ENCODE measurements at regions not wholly inside any gene's neighbourhood (a gene's known extent, or its start where the extent isn't known, plus 50 kb on each side); places are given as distances from the start of the nearest gene placed in this dataset.
A peak's percentile ranks its signal among the peaks of the same experiment; 100 is the strongest.

DNA sequence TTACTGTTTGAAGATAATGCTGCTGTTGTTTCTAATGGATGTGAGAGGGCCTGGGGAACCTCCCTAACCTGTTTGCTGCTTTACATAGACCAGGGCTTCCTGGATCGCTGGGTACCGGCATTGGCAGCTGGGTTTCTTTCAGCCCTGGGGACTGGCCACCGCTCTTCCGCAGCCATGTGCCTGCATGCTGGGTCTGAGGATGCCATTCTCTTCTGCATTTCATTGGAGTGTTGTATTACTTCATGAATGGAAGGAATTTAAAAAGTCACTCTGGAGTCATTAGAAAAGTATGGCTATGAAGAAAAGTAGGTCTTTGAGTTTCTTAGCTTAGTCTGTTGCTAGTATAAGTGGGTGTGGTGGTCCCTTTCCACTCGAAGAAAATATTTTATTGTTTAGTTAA is 107.3 kb upstream of the MGAT5 start:
- H3K27ac Mint-ChIP-seq, result peak overlapping the region; percentile 66 to 82
- Histone ChIP-seq H3K36me3 (ENCODE audit: control insufficient read depth in 2 of 2, extremely low read depth in 1 of 2, insufficient read depth in 1 of 2, low read length in 1 of 2) (peaks cover 4 to 6% of the 10 kb centered on the region in 2 donors), H3K9me3 (no peaks in the 10 kb centered on the region), H3K27me3 (replicated peaks in 1 of 2; ENCODE audit: control insufficient read depth in 2 of 2, extremely low read depth in 1 of 2, insufficient read depth in 2 of 2, low read length in 1 of 2) (no peaks in the 10 kb centered on the region), H3K4me1 (ENCODE audit: control insufficient read depth in 1 of 2, extremely low read depth in 1 of 2, insufficient read depth in 2 of 2, low read length in 2 of 2) (peaks cover 2 to 33% of the 10 kb centered on the region in 2 experiments), H3K27ac (ENCODE audit: low read length) (no peak overlapping the region), H3K4me3 (ENCODE audit: control insufficient read depth in 1 of 2, extremely low read depth in 1 of 2, low read length in 1 of 2) (no peak overlapping the region)
- H3K4me1 Mint-ChIP-seq, result peaks cover 78 to 81% (median 79%) of the 10 kb centered on the region in 3 donors
- no peaks in the 10 kb centered on the region for H3K27me3 Mint-ChIP-seq
- H3K9me3 Mint-ChIP-seq, result no peaks in the 10 kb centered on the region
- WGBS (ENCODE audit: insufficient coverage), result 90% methylated on average over 2 of the region's 5 CpGs
- CTCF ChIA-PET, result interaction anchor here in 1 of 2 donors (1.0 to 1.2 kb wide), 2 partner anchors 19 to 61 kb away, joined by 3 read pairs; no protein-coding TSS in a partner anchor
- ATAC-seq (replicated peaks in 1 of 4), result no peak
- POLR2A ChIA-PET, result no interaction called here
- DNase-seq, result no peak
- peaks cover 16% of the 10 kb centered on the region for H3K36me3 Mint-ChIP-seq
- H3K4me3 Mint-ChIP-seq, result no peak overlapping the region

DNA sequence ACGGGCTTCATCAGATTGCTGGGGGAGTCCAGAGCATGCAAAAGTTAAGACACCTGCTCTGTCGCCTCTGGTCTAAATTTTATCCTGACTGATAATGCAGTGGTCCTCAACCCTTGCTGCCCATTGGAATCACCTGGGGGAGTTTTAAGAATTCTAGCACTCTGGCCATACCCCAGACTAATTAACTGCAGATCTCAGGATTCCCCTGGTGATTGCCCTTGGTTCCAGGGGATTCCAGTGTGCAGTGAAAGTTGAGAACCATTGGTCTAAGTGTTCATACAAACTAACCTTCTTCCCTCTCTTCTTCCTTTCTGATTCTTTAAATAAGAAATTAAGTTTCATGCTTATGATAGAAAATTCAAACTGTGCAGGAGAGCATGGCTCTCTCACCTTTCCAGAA is 105.7 kb upstream of the MGAT5 start:
- Mint-ChIP-seq H3K36me3 (peaks cover 22% of the 10 kb centered on the region), H3K27me3 (no peaks in the 10 kb centered on the region), H3K4me3 (no peak overlapping the region), H3K4me1 (peaks cover 64 to 69% (median 68%) of the 10 kb centered on the region in 3 donors), H3K9me3 (no peaks in the 10 kb centered on the region), H3K27ac (peak overlapping the region; percentile 14 to 64)
- no peak overlapping the region for H3K27ac ChIP-seq (ENCODE audit: low read length)
- H3K9me3 ChIP-seq, result no peaks in the 10 kb centered on the region
- no peak overlapping the region for H3K4me3 ChIP-seq (ENCODE audit: control insufficient read depth in 1 of 2, extremely low read depth in 1 of 2, low read length in 1 of 2)
- POLR2A ChIA-PET, result no interaction called here
- CTCF ChIA-PET, result interaction anchor here in 1 of 2 donors (1.1 kb wide), 1 partner anchor 264 kb away, joined by 3 read pairs; no protein-coding TSS in a partner anchor
- H3K27me3 ChIP-seq (replicated peaks in 1 of 2; ENCODE audit: control insufficient read depth in 2 of 2, extremely low read depth in 1 of 2, insufficient read depth in 2 of 2, low read length in 1 of 2), result no peaks in the 10 kb centered on the region
- H3K4me1 ChIP-seq (ENCODE audit: control insufficient read depth in 1 of 2, extremely low read depth in 1 of 2, insufficient read depth in 2 of 2, low read length in 2 of 2), result peaks cover 2 to 18% of the 10 kb centered on the region in 2 experiments
- 100% methylated on average over 2 of the region's 2 CpGs for WGBS (ENCODE audit: insufficient coverage)
- ATAC-seq (replicated peaks in 1 of 4) (no peak), DNase-seq (no peak)
- peaks cover 4 to 11% of the 10 kb centered on the region in 2 donors for H3K36me3 ChIP-seq (ENCODE audit: control insufficient read depth in 2 of 2, extremely low read depth in 1 of 2, insufficient read depth in 1 of 2, low read length in 1 of 2)

DNA sequence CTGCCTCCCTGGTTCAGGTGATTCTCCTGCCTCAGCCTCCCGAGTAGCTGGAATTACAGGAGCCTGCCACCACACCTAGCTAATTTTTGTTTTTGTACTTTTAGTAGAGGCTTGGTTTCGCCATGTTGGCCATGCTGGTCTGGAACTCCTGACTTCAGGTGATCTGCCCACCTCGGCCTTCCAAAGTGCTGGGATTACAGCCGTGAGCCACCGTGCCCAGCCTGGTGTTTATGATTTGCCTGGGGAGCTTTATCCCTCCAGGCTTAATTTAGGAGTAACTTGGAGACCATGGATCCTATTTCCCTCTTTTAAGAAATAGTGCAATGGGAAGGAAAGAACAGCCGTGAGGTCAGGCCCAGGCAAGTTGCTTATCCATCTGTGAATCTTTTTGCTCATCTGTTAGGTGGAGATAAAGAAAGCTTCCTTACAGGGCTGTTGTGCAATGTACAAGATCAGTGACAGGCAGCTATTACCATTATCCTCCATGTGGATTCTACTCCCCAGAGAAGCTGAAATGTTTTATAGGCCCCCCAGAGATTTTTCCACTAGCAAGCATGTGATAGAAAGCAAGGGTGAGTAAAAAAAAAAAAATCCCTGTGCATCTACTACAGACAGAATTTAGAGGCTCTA is 104.9 kb upstream of the MGAT5 start:
- peak overlapping the region in 1 of 2 donors; percentile 17 for H3K27ac Mint-ChIP-seq

DNA sequence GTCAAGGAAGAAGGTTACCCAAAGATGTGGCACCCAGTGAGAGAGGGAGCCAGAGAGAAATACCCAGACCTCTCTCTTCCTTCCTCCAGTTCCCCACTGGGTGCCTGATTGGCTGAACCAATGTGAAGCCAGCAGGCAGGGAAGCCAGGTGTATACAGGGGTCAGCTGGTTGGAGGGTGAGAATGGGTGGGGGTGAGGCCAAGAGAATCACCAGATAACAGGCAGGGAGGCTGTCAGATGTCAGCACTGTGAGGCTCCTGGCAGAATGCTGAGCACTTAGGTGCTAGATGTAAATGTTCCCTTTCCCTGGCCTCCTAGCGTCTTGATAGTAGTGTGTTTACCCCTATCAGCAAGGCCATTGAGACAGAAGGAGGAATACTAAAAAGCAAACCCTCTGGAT is 104.0 kb upstream of the MGAT5 start:
- H3K27me3 Mint-ChIP-seq, result no peaks in the 10 kb centered on the region
- H3K36me3 Mint-ChIP-seq, result peaks cover 18% of the 10 kb centered on the region
- H3K36me3 ChIP-seq (ENCODE audit: control insufficient read depth in 2 of 2, extremely low read depth in 1 of 2, insufficient read depth in 1 of 2, low read length in 1 of 2), result peaks cover 1 to 9% of the 10 kb centered on the region in 2 donors
- no peaks in the 10 kb centered on the region for H3K9me3 Mint-ChIP-seq
- H3K27ac Mint-ChIP-seq, result peak overlapping the region; percentile 36 to 45
- no peak overlapping the region for H3K4me3 Mint-ChIP-seq
- H3K4me1 ChIP-seq (ENCODE audit: control insufficient read depth in 1 of 2, extremely low read depth in 1 of 2, insufficient read depth in 2 of 2, low read length in 2 of 2), result peaks cover 2 to 21% of the 10 kb centered on the region in 2 experiments
- 100% methylated on average over 1 of the region's 1 CpG for WGBS (ENCODE audit: insufficient coverage)
- H3K27ac ChIP-seq (ENCODE audit: low read length), result no peak overlapping the region
- no peak overlapping the region for H3K4me3 ChIP-seq (ENCODE audit: control insufficient read depth in 1 of 2, extremely low read depth in 1 of 2, low read length in 1 of 2)
- H3K9me3 ChIP-seq, result no peaks in the 10 kb centered on the region
- no peaks in the 10 kb centered on the region for H3K27me3 ChIP-seq (replicated peaks in 1 of 2; ENCODE audit: control insufficient read depth in 2 of 2, extremely low read depth in 1 of 2, insufficient read depth in 2 of 2, low read length in 1 of 2)
- DNase-seq, result no peak
- CTCF ChIA-PET, result interaction anchor here in 1 of 2 donors (0.5 kb wide), 1 partner anchor 47 kb away, joined by 3 read pairs; no protein-coding TSS in a partner anchor
- peaks cover 60 to 61% (median 60%) of the 10 kb centered on the region in 3 donors for H3K4me1 Mint-ChIP-seq
- POLR2A ChIA-PET, result no interaction called here
- ATAC-seq (replicated peaks in 1 of 4), result no peak

More for the DNA sequence above, 104.9 kb upstream of the MGAT5 start:
- ATAC-seq (replicated peaks in 1 of 4) (no peak), DNase-seq (no peak)
- no peaks in the 10 kb centered on the region for H3K27me3 ChIP-seq (replicated peaks in 1 of 2; ENCODE audit: control insufficient read depth in 2 of 2, extremely low read depth in 1 of 2, insufficient read depth in 2 of 2, low read length in 1 of 2)
- H3K27me3 Mint-ChIP-seq, result no peaks in the 10 kb centered on the region
- H3K9me3 ChIP-seq, result no peaks in the 10 kb centered on the region
- H3K9me3 Mint-ChIP-seq, result no peaks in the 10 kb centered on the region
- peaks cover 16% of the 10 kb centered on the region for H3K36me3 Mint-ChIP-seq
- peaks cover 2 to 20% of the 10 kb centered on the region in 2 experiments for H3K4me1 ChIP-seq (ENCODE audit: control insufficient read depth in 1 of 2, extremely low read depth in 1 of 2, insufficient read depth in 2 of 2, low read length in 2 of 2)
- H3K4me1 Mint-ChIP-seq, result peaks cover 60 to 61% (median 61%) of the 10 kb centered on the region in 3 donors
- ChIA-PET CTCF (interaction anchor here in 1 of 2 donors (1.1 kb wide), 1 partner anchor 263 kb away, joined by 3 read pairs; no protein-coding TSS in a partner anchor), POLR2A (no interaction called here)
- H3K4me3 Mint-ChIP-seq, result no peak overlapping the region
- H3K27ac ChIP-seq (ENCODE audit: low read length), result no peak overlapping the region
- H3K36me3 ChIP-seq (ENCODE audit: control insufficient read depth in 2 of 2, extremely low read depth in 1 of 2, insufficient read depth in 1 of 2, low read length in 1 of 2), result peaks cover 4 to 9% of the 10 kb centered on the region in 2 donors
- 80% methylated on average over 2 of the region's 6 CpGs for WGBS (ENCODE audit: insufficient coverage)
- no peak overlapping the region for H3K4me3 ChIP-seq (ENCODE audit: control insufficient read depth in 1 of 2, extremely low read depth in 1 of 2, low read length in 1 of 2)

DNA sequence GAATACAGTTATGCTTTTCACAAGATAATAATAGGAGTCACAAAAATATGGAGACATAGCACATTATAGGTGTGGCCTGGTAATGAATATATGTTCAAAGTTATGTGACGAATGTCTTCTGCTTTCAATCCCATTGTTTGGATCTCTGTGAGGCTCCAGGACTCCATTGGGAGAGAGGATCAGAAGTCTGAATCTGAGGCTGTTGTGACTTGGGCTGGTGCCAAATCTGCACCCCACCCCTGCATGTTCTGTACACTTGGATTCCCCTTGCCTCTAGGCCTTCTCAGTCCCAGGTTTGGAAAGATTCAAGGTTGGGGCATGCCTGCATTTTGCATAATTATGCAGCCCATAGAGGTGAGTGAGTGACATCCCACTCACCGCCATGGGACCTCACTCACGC is 103.1 kb upstream of the MGAT5 start:
- Histone ChIP-seq H3K4me1 (ENCODE audit: control insufficient read depth in 1 of 2, extremely low read depth in 1 of 2, insufficient read depth in 2 of 2, low read length in 2 of 2) (peaks cover 2 to 21% of the 10 kb centered on the region in 2 experiments), H3K4me3 (ENCODE audit: control insufficient read depth in 1 of 2, extremely low read depth in 1 of 2, low read length in 1 of 2) (no peak overlapping the region), H3K27ac (ENCODE audit: low read length) (no peak overlapping the region), H3K9me3 (no peaks in the 10 kb centered on the region), H3K27me3 (replicated peaks in 1 of 2; ENCODE audit: control insufficient read depth in 2 of 2, extremely low read depth in 1 of 2, insufficient read depth in 2 of 2, low read length in 1 of 2) (no peaks in the 10 kb centered on the region), H3K36me3 (ENCODE audit: control insufficient read depth in 2 of 2, extremely low read depth in 1 of 2, insufficient read depth in 1 of 2, low read length in 1 of 2) (peaks cover 0 to 14% of the 10 kb centered on the region in 2 donors)
- ATAC-seq (replicated peaks in 1 of 4), result no peak
- Mint-ChIP-seq H3K9me3 (no peaks in the 10 kb centered on the region), H3K4me3 (no peak overlapping the region), H3K27me3 (no peaks in the 10 kb centered on the region), H3K27ac (no peak overlapping the region), H3K36me3 (peaks cover 25% of the 10 kb centered on the region), H3K4me1 (peaks cover 59 to 61% (median 60%) of the 10 kb centered on the region in 3 donors)
- CTCF ChIA-PET, result interaction anchor here in 1 of 2 donors (0.5 kb wide), 1 partner anchor 47 kb away, joined by 3 read pairs; no protein-coding TSS in a partner anchor
- 100% methylated on average over 2 of the region's 3 CpGs for WGBS (ENCODE audit: insufficient coverage)
- DNase-seq, result no peak
- POLR2A ChIA-PET, result no interaction called here

DNA sequence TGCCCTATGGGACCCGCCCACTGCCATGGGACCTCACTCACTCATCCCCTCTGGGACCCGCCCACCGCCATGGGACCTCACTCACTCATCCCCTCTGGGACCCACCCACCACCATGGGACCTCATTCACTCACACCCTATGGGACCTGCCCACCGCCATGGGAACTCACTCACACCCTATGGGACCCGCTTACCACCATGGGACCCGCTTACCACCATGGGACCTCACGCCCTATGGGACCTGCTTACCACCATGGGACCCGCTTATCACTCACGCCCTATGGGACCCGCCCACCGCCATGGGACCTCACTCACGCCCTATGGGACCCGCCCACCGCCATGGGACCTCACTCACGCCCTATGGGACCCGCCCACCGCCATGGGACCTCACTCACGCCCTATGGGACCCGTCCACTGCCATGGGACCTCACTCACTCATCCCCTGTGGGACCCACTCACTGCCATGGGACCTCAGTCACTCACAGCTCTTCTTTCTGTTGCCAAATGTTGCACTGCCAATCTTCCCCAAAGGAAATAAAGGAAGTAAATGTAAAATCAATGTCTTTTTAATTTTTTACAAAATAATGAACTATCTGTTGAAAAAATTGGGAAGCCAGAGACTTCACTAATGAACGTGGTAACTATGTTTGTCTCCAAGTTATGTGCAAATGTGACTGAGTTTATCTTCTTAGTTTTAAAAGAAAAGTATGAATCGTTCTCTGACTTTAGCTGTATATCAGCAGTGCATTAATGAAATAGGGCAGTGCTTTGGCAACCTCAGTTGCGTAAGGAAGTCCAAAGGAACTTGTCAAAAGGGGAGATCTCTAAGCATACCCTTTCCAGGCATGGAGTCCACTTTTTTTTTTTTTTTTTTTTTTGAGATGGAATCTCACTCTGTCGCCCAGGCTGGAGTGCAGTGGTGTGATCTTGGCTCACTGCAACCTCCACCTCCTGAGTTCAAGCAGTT is 101.5 kb upstream of the MGAT5 start:
- Histone ChIP-seq H3K4me1 (ENCODE audit: control insufficient read depth in 1 of 2, extremely low read depth in 1 of 2, insufficient read depth in 2 of 2, low read length in 2 of 2) (peaks cover 2 to 17% of the 10 kb centered on the region in 2 experiments), H3K27me3 (replicated peaks in 1 of 2; ENCODE audit: control insufficient read depth in 2 of 2, extremely low read depth in 1 of 2, insufficient read depth in 2 of 2, low read length in 1 of 2) (no peaks in the 10 kb centered on the region), H3K9me3 (no peaks in the 10 kb centered on the region), H3K4me3 (ENCODE audit: control insufficient read depth in 1 of 2, extremely low read depth in 1 of 2, low read length in 1 of 2) (no peak overlapping the region), H3K36me3 (ENCODE audit: control insufficient read depth in 2 of 2, extremely low read depth in 1 of 2, insufficient read depth in 1 of 2, low read length in 1 of 2) (peaks cover 0 to 14% of the 10 kb centered on the region in 2 donors), H3K27ac (ENCODE audit: low read length) (no peak overlapping the region)
- H3K36me3 Mint-ChIP-seq, result peaks cover 31% of the 10 kb centered on the region
- H3K9me3 Mint-ChIP-seq, result no peaks in the 10 kb centered on the region
- ChIA-PET CTCF (interaction anchor here in 1 of 2 donors (0.6 to 0.7 kb wide), 2 partner anchors 77 to 1633 kb away, joined by 4 to 6 read pairs; no protein-coding TSS in a partner anchor), POLR2A (no interaction called here)
- no peaks in the 10 kb centered on the region for H3K27me3 Mint-ChIP-seq
- H3K4me3 Mint-ChIP-seq, result no peak overlapping the region
- no peak overlapping the region for H3K27ac Mint-ChIP-seq
- DNase-seq (no peak), ATAC-seq (replicated peaks in 1 of 4) (no peak)
- WGBS (ENCODE audit: insufficient coverage), result 99% methylated on average over 16 of the region's 23 CpGs
- peaks cover 58 to 62% (median 60%) of the 10 kb centered on the region in 3 donors for H3K4me1 Mint-ChIP-seq

All from T-cell (primary cell).